Activated T-cell treated with anti-CD3 and anti-CD28 coated beads for 24 hours (primary cell): ENCODE measurements at regions not wholly inside any gene's neighbourhood (a gene's known extent, or its start where the extent isn't known, plus 50 kb on each side); places are given as distances from the start of the nearest gene placed in this dataset.

Experiments used
- DNase-seq: peaks from one replicate; pipeline ENCODE4 v3.0.0-alpha.2; 2020; ENCODE audit warnings: low read depth

GRCh38 chrX:25219480-25219879 is 203.7 kb upstream of the ARX start:
- no peak for DNase-seq

- no peak for DNase-seq
Observed at GRCh38 chrX:25213611-25214010, 197.8 kb upstream of the ARX start.

GRCh38 chrX:25207803-25208475 is 192.2 kb upstream of the ARX start:
- no peak for DNase-seq

GRCh38 chrX:25206778-25207177 is 191.0 kb upstream of the ARX start:
- DNase-seq: no peak

- DNase-seq: no peak
Observed at GRCh38 chrX:25204182-25204581, 188.4 kb upstream of the ARX start.

GRCh38 chrX:25202827-25203226 is 187.1 kb upstream of the ARX start:
- no peak for DNase-seq

- DNase-seq: no peak
Observed at GRCh38 chrX:25198891-25199290, 183.1 kb upstream of the ARX start.

GRCh38 chrX:25198253-25198652 is 182.5 kb upstream of the ARX start:
- no peak for DNase-seq

- no peak for DNase-seq
Observed at GRCh38 chrX:25196221-25196620, 180.5 kb upstream of the ARX start.

GRCh38 chrX:25191403-25191802 is 175.6 kb upstream of the ARX start:
- DNase-seq: no peak

- DNase-seq: no peak
Observed at GRCh38 chrX:25181775-25182174, 166.0 kb upstream of the ARX start.

- no peak for DNase-seq
Observed at GRCh38 chrX:25180242-25180641, 164.5 kb upstream of the ARX start.

- DNase-seq: no peak
Observed at GRCh38 chrX:25178555-25178954, 162.8 kb upstream of the ARX start.

- DNase-seq: no peak
Observed at GRCh38 chrX:25175743-25176142, 160.0 kb upstream of the ARX start.

- no peak for DNase-seq
Observed at GRCh38 chrX:25175171-25175570, 159.4 kb upstream of the ARX start.

- DNase-seq: no peak
Observed at GRCh38 chrX:25166546-25166945, 150.8 kb upstream of the ARX start.

GRCh38 chrX:25166145-25166544 is 150.4 kb upstream of the ARX start:
- no peak for DNase-seq

GRCh38 chrX:25158635-25159034 is 142.9 kb upstream of the ARX start:
- DNase-seq: no peak

- no peak for DNase-seq
Observed at GRCh38 chrX:25156832-25157231, 141.1 kb upstream of the ARX start.

GRCh38 chrX:25156323-25156722 is 140.6 kb upstream of the ARX start:
- DNase-seq: no peak

GRCh38 chrX:25154168-25154567 is 138.4 kb upstream of the ARX start:
- no peak for DNase-seq

GRCh38 chrX:25151749-25152148 is 136.0 kb upstream of the ARX start:
- no peak for DNase-seq

- peak; percentile 4 for DNase-seq
Observed at GRCh38 chrX:25144043-25144940, 128.5 kb upstream of the ARX start.

GRCh38 chrX:25143596-25143995 is 127.8 kb upstream of the ARX start:
- no peak for DNase-seq
